ENCODE measurements at regions not wholly inside any gene's neighbourhood (a gene's known extent, or its start where the extent isn't known, plus 50 kb on each side); places are given as distances from the start of the nearest gene placed in this dataset.

DNA sequence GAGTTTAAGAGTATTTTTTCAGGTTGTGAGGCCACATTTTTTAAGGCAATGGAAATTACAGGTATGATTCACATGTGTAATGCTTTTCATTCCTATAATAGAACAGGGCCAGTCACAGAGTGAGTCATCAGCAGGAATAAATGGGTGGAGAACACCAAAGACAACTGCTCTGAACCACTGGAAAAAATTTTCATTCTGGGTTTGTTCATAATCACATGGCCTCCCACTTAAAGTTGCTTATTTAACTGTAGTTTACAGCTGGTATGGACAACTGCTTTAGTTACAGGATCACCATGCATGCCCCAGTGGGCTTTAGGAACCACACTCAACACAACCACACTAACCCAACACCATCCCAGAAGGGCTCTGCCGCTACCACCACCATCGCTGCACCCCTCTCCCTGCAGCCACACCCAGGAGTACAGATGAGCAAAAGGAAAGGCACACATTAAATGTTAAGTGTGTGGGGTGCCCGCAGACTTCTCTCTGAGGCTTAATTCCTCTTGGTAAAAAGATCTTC is 107.0 kb upstream of the DST start:
- TF ChIP-seq POLR2AphosphoS5 (IDR thresholded peaks at IDR 0.05; ENCODE audit: low read depth, low read length) (no peak), TAF1 (IDR thresholded peaks at IDR 0.05; ENCODE audit: borderline replicate concordance, insufficient read depth, low read length) (no peak), FOXP2 (optimal IDR thresholded peaks at IDR 0.05; ENCODE audit: borderline replicate concordance, extremely low read depth, extremely low read length, insufficient read depth) (no peak)
- TF ChIP-seq, protein P1, sequence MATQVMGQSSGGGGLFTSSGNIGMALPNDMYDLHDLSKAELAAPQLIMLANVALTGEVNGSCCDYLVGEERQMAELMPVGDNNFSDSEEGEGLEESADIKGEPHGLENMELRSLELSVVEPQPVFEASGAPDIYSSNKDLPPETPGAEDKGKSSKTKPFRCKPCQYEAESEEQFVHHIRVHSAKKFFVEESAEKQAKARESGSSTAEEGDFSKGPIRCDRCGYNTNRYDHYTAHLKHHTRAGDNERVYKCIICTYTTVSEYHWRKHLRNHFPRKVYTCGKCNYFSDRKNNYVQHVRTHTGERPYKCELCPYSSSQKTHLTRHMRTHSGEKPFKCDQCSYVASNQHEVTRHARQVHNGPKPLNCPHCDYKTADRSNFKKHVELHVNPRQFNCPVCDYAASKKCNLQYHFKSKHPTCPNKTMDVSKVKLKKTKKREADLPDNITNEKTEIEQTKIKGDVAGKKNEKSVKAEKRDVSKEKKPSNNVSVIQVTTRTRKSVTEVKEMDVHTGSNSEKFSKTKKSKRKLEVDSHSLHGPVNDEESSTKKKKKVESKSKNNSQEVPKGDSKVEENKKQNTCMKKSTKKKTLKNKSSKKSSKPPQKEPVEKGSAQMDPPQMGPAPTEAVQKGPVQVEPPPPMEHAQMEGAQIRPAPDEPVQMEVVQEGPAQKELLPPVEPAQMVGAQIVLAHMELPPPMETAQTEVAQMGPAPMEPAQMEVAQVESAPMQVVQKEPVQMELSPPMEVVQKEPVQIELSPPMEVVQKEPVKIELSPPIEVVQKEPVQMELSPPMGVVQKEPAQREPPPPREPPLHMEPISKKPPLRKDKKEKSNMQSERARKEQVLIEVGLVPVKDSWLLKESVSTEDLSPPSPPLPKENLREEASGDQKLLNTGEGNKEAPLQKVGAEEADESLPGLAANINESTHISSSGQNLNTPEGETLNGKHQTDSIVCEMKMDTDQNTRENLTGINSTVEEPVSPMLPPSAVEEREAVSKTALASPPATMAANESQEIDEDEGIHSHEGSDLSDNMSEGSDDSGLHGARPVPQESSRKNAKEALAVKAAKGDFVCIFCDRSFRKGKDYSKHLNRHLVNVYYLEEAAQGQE (IDR thresholded peaks at IDR 0.05; ENCODE audit: insufficient read depth in 1 of 2, low read depth in 2 of 2, low read length in 2 of 2): no peak
